ENCODE measurements at regions not wholly inside any gene's neighbourhood (a gene's known extent, or its start where the extent isn't known, plus 50 kb on each side); places are given as distances from the start of the nearest gene placed in this dataset.

DNA sequence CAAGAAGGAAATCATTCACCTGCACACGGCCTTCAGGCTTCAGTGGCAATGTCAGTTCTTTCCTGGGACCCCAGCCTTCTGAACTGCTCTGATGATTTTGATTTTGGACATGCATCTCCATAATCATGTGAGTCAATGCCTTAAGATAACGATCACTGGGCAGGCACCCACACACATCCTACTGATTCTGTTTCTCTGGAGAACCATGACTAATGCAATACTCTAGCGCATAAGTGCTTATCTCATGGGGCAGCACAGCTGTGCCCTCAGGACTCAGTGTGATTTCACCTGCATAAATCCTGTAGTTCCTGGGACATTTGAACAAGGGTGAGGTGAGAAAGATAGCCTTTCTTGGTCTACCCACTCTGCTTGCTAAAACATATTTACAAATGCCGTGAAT, 144.6 kb downstream of the AKAIN1 start:
- H3K4me3 ChIP-seq (ENCODE audit: low read depth, low read length) = no peak overlapping the region
- TF ChIP-seq, protein P1, sequence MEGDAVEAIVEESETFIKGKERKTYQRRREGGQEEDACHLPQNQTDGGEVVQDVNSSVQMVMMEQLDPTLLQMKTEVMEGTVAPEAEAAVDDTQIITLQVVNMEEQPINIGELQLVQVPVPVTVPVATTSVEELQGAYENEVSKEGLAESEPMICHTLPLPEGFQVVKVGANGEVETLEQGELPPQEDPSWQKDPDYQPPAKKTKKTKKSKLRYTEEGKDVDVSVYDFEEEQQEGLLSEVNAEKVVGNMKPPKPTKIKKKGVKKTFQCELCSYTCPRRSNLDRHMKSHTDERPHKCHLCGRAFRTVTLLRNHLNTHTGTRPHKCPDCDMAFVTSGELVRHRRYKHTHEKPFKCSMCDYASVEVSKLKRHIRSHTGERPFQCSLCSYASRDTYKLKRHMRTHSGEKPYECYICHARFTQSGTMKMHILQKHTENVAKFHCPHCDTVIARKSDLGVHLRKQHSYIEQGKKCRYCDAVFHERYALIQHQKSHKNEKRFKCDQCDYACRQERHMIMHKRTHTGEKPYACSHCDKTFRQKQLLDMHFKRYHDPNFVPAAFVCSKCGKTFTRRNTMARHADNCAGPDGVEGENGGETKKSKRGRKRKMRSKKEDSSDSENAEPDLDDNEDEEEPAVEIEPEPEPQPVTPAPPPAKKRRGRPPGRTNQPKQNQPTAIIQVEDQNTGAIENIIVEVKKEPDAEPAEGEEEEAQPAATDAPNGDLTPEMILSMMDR (conservative IDR thresholded peaks at IDR 0.05; ENCODE audit: low read depth, low read length) = no peak
- DNase-seq (ENCODE audit: low read depth) = no peak

DNA sequence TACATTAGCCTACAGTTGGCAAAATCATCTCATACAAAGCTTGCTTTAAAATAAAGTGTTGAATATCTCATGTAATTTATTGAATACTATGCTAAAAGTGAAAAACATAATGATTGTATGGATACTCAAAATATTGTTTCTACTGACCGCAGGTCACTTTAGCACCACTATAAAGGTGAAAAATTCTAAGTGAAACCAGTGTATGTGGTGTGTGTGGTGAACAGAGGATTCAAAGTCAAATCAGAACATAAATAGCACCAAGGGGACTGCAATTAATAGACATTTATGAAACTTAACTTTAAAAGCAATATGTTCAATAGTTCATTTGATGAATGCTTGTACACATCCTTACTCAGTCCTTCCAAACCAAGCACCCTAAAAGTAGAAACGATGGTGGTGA, 145.8 kb downstream of the AKAIN1 start:
- TF ChIP-seq, protein P1 (conservative IDR thresholded peaks at IDR 0.05; ENCODE audit: low read depth, low read length) = no peak
- DNase-seq (ENCODE audit: low read depth) = no peak
- H3K4me3 ChIP-seq (ENCODE audit: low read depth, low read length) = no peak overlapping the region

DNA sequence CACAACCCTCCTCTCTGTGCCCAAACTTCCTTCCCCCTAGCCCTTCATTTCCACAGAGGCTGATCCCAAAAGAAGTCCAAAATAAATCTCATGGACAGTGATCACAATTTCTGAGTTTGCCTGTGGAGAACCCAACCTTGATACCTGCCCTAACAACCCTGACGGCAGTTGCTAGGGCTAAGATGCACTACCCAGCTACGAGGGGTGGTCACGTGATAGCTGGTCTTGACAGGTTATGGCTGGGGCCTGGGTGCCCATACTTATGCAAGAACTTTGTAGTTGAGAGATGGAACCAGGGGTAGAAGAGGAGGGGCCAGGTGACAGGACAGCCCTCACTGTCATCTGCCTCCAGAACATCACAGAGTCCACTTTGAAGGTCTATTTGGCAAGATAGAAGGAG, 147.9 kb downstream of the AKAIN1 start:
- H3K4me3 ChIP-seq (ENCODE audit: low read depth, low read length) = no peak overlapping the region
- TF ChIP-seq, protein P1 (conservative IDR thresholded peaks at IDR 0.05; ENCODE audit: low read depth, low read length) = no peak
- no peak for DNase-seq (ENCODE audit: low read depth)

DNA sequence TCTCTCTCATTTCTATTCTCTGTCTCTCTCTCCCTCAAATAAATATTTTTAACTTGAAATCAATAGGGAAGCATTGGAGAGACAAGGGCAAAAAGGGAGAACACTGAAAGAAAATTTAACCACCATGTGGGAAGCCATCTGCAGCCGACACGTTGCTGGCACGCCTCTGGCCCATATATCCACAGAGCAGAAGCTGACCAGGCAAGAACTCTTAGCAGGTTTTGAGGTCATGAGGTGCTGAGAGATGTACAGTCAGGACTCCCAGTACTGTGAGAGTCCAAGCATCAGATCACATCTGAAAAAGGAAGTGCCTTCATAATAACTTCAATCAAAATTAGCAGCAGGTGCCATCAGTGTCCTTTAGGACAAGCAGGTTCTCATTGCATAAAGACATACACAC, 156.6 kb downstream of the AKAIN1 start:
- H3K4me3 ChIP-seq (ENCODE audit: low read depth, low read length) = no peak overlapping the region
- DNase-seq (ENCODE audit: low read depth) = no peak
- TF ChIP-seq, protein P1 (conservative IDR thresholded peaks at IDR 0.05; ENCODE audit: low read depth, low read length) = no peak

DNA sequence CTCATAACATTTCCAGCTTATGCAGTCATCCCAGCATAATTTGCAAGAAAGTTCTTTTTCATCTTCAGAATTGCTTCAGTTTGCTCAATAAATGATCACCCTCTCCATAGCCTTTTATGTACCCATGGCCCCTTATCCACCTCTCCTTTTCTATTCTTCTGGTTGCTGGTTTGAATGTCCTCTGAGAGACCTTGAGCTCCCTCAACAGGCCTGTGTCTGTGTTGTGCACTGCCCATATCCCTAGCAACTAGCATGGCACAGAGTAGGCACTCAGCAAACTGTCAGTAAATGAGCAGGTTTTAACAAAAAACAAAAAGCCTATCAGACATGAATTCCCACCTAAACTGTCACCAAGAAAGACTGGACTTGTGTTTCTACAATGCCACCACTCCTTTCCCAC, 160.5 kb downstream of the AKAIN1 start:
- TF ChIP-seq, protein P1 (conservative IDR thresholded peaks at IDR 0.05; ENCODE audit: low read depth, low read length) = no peak
- DNase-seq (ENCODE audit: low read depth) = no peak

DNA sequence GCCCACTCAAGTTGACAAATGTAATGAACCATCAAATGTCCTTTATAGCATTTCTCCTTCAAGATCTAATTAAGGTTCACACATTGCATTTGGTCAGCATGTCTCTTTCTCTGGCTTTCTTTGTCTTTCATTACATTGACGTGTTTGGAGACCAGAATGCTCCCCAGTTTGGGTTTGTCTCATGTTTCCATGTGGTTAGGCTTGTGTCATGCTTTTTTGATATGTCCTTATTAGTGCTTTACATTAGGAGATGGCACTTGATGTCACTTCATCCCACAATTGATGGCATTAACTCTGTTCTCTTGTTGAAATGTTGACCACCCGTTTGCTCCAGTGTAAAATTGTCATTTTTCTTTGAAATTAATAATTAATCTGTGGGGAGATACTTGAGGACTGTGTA, 165.8 kb downstream of the AKAIN1 start:
- no peak for DNase-seq (ENCODE audit: low read depth)
- TF ChIP-seq, protein P1 (conservative IDR thresholded peaks at IDR 0.05; ENCODE audit: low read depth, low read length) = no peak
- H3K4me3 ChIP-seq (ENCODE audit: low read depth, low read length) = no peak overlapping the region

More for the DNA sequence above, 160.5 kb downstream of the AKAIN1 start:
- no peak overlapping the region for H3K4me3 ChIP-seq (ENCODE audit: low read depth, low read length)

DNA sequence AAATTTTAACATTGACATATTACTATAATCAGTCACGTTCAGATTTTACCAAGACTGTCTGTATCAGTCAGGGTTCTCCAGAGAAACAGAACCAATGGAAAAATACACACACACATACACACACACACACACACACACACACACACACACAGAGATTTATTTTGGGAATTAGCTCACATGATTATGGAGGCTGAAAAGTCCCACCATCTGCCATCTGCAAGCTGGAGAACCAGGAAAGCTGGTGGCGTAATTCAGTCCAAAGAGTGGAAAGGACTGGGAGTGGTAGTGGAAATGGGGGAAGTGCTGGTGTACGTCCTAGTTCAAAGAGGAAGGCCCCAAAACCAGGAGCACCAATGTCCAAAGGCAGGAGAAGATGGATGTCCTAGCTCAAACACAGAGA, 166.4 kb downstream of the AKAIN1 start:
- TF ChIP-seq, protein P1 (conservative IDR thresholded peaks at IDR 0.05; ENCODE audit: low read depth, low read length) = no peak
- no peak overlapping the region for H3K4me3 ChIP-seq (ENCODE audit: low read depth, low read length)
- no peak for DNase-seq (ENCODE audit: low read depth)

Data from choroid plexus epithelial cell (primary cell).